ENCODE measurements at regions not wholly inside any gene's neighbourhood (a gene's known extent, or its start where the extent isn't known, plus 50 kb on each side); places are given as distances from the start of the nearest gene placed in this dataset.

DNA sequence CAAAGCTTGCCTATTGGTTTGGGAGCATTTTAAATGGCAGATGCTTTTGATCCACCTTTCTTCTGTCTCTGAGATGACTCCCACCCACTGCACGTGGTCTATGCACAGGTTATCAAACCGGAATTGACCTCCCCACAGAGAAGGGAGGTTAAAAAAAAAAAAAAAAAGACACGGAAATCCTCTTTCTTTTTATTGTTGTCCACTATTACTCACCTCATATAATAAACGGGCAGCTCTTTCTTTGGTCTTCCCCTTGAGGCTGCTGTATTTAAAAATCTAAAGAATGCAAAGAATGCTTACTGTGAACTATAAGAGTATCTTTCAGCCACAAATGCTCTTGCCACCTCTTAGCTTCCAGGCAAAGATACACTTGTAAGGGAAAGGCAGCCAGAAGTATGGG lies 329.7 kb downstream of the NDFIP2 start:
- DNase-seq (ENCODE audit: low spot score), result no peak

GRCh38 chr13:79810018-79810417 lies 329.1 kb downstream of the NDFIP2 start:
- DNase-seq (ENCODE audit: low spot score), result no peak

DNA sequence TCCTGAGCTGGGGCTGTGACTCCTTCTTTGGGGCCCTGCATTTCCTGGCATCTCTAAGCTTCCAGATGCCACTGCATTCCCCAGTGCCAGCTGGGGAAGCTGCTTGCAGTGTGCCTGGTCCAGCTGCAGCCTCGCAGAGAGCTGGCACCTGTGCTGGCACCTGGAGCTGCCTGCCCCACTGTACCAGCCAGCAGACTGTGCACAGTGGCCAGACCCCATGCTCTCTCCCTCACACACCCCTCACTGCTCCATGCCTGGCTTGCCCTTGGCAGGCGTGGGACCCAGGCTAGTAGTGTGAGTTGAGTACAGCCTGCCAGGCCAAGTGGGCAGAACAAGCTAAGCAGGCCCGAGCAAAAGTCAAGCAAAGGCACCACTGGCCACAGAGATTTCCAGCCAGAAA lies 327.5 kb downstream of the NDFIP2 start:
- no peak for DNase-seq (ENCODE audit: low spot score)

DNA sequence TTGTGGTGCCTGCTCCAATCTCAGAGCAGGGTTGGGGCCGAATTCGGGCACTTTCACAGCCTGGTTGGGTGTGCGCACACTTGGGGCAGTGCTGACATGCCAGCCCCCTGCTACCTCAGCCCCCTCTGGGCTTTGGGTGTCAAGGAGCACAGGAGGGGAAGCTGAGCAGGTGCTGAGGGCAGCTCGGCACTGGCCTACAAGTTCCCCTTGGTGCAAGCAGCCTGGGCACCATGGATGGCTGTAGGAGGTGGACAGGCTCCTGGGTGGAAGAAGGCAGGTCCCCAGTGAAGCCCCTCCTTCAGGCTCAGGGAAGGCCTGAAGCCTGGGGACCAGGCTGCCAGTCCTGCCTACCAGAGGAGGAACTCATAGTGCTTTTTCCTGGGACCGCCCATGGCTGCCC lies 326.6 kb downstream of the NDFIP2 start:
- DNase-seq (ENCODE audit: low spot score), result no peak

- no peak for DNase-seq (ENCODE audit: low spot score)
Measured at GRCh38 chr13:79806821-79807220, 325.9 kb downstream of the NDFIP2 start.

GRCh38 chr13:79805317-79805716 lies 324.4 kb downstream of the NDFIP2 start:
- no peak for DNase-seq (ENCODE audit: low spot score)

DNA sequence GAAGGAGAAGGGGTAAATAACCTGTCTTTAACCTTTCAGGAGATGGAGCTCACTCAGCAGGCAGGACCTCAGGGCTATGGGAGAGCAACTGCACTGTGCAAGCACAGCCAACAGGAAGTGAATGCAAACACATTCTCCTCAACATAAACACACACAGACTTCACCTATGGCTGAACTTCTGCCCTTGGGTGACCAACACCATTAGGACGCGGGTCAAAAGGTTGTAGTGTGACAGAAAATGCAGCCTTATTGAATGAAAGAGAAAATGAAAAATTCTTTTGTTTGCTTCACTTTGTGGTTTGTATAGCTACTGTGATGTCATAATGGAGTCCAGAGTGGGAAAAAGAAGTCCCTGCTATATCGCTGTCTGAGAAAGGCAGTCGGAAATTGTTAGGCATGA lies 323.0 kb downstream of the NDFIP2 start:
- DNase-seq (ENCODE audit: low spot score), result no peak

DNA sequence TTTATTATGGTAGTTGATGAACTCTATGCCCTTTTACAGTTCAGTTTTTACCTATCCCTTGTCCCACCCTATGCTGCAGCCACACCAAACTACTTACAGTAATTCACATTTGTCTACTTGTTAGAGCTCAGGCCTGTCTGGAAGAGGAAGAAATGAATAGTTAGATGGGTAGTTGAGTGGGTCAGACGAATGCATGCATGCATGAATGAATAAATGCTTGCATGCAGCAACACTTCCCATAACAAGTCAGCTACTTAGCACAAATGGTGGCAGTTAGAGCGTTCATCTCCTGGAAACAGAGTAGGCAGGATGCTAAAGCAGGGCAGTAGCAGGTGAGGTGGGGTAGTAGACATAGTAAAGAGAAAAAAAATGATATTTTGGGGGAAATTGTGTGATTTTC lies 322.3 kb downstream of the NDFIP2 start:
- no peak for DNase-seq (ENCODE audit: low spot score)

DNA sequence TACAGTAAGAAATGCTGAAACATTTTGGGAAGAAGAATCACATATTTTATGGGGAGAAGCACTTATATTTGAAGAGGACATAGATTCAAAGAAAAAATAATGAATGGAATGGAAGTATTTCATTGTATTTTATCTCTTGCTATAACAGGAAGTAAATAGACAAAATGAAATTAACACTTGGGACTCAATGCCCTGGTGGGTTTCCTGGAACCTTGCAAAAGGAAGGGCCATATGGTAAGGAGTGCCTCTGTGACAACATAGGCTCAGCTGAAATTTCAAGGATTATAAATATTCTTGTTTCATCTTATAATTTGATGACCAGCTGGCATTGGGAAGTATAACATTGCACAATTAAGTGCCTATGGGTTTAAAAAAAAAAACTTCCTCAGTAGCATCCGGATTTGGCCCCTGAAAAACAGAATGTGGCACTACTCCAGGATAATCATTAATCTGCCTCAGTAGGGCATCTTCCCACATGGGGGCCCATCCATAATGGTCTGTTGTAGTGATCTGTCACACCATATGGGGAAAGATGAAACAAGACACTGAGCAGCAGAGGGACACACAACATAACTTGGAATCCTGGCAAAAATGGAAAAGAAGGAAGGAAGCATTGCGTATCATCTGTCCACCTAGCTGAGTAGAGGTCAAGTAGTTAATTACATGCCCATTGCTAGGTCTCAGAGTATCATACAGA lies 321.6 kb downstream of the NDFIP2 start:
- no peak for DNase-seq (ENCODE audit: low spot score)

GRCh38 chr13:79799059-79799867 lies 318.3 kb downstream of the NDFIP2 start:
- DNase-seq (ENCODE audit: low spot score), result no peak

- no peak for DNase-seq (ENCODE audit: low spot score)
Measured at GRCh38 chr13:79796136-79796535, 315.2 kb downstream of the NDFIP2 start.

DNA sequence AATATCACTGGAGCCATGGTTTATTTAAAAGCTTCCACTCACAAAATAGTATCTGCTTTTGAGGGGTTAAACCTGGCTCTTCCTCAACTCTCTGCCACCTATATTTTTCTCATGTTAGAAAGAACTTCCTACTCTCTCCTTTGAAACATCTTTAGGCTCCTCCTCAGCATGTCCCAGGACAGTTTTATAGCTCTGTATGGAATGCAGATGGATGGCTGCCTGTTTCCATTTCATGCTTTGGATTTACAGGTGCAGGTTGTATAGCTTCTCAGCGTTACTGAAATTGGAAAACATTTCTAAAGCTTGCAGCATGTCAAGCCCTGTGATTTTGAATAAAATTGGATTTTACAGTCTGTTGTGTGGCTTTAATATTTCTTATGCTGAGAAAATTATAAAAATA lies 314.0 kb downstream of the NDFIP2 start:
- DNase-seq (ENCODE audit: low spot score), result no peak

GRCh38 chr13:79792716-79793115 lies 311.8 kb downstream of the NDFIP2 start:
- DNase-seq (ENCODE audit: low spot score), result no peak

- no peak for DNase-seq (ENCODE audit: low spot score)
Measured at GRCh38 chr13:79791471-79792042, 310.6 kb downstream of the NDFIP2 start.

- no peak for DNase-seq (ENCODE audit: low spot score)
Measured at GRCh38 chr13:79786176-79786575, 305.2 kb downstream of the NDFIP2 start.

DNA sequence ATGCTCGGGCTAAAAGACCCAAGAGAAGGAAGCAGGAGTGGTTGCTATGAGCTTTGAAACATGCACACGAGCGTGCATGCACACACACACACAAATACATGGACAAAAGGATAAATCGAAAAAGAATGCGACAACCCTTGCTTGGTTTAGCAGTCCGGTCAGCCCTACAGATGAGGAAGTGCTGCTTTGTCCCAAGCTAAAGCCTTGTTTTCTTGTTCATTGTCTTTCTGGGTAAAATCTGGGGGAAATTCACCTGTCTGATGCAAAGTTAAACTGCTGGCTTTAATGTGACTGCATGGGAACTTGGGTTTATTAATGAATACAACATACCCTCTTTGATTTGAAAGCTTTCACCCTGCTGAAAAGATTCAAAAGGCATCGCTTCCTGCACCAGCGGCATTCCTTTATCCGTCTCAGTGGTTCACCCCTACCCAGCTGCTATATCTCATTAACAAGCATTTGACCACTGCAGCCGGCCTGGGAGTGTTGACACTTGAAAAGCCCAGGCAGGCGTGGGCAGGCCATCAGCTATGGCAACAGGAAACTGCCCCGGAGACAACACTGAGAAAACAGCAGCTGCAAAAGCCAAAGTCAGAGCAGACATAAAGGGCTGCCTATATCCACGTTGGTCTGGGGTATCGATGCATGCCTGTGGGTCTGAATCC lies 301.7 kb downstream of the NDFIP2 start:
- no peak for DNase-seq (ENCODE audit: low spot score)

DNA sequence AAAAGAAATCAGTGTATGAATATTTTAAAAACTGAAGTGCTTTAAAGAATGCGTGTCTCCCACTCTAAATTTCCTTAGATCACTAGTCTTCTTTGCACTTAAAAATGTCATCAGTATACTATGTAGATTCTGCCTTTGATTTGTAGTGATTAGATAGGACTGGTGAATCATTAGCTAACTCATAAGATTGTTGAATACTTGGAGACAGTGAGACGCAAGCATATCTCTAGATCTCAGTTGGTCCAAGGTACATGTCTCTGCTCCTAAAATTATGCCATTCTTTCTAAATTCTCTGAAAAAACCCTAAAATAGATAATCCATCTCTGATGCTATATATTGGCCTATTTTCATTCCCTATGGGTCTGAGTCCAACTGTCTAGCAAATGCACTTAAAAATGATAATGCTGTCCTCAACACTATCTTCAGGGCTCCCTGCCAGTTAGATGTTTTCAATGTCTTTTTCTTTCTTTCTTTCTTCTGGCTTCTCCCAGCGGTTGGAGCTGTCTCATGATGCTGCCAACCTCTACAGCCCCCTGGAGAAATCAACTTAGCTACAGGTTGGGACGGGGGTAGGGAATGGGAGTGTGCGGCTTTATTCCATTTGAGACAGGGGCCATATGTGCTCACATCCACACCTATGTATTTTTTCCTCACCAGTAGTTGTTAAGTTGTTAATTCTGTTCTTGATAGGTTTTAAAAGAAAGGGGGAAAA lies 301.0 kb downstream of the NDFIP2 start:
- no peak for DNase-seq (ENCODE audit: low spot score)

GRCh38 chr13:79780240-79780639 lies 299.3 kb downstream of the NDFIP2 start:
- DNase-seq (ENCODE audit: low spot score), result no peak

GRCh38 chr13:79779761-79780160 lies 298.8 kb downstream of the NDFIP2 start:
- DNase-seq (ENCODE audit: low spot score), result no peak

GRCh38 chr13:79778741-79779460 lies 297.9 kb downstream of the NDFIP2 start:
- DNase-seq (ENCODE audit: low spot score), result no peak

- DNase-seq (ENCODE audit: low spot score), result no peak
Measured at GRCh38 chr13:79777504-79777903, 296.5 kb downstream of the NDFIP2 start.

Data from CD4-positive, alpha-beta T cell treated with Interleukin-15 for 4 hours (primary cell).